ENCODE measurements at regions not wholly inside any gene's neighbourhood (a gene's known extent, or its start where the extent isn't known, plus 50 kb on each side); places are given as distances from the start of the nearest gene placed in this dataset.

GRCh38 chr9:89843591-89843990 lies 238.8 kb downstream of the GADD45G start:
- H3K4me3 ChIP-seq (ENCODE audit: low read depth, low read length) = no peak overlapping the region
- in situ Hi-C loops (cut with HindIII; ENCODE audit: low pct_ligation_motif_present, low sequenced_read_pairs) = no loop called here
- H3K36me3 ChIP-seq (replicated peaks) = no peaks in the 10 kb centered on the region
- H3K27ac ChIP-seq = no peak overlapping the region
- no peak for TF ChIP-seq CTCF (IDR thresholded peaks at IDR 0.05; ENCODE audit: low read depth, low read length, missing control alignments)
- H3K27me3 ChIP-seq (replicated peaks) = no peaks in the 10 kb centered on the region
- DNase-seq = no peak

- Histone ChIP-seq H3K36me3 (replicated peaks) (no peaks in the 10 kb centered on the region), H3K27me3 (replicated peaks) (no peaks in the 10 kb centered on the region), H3K4me3 (ENCODE audit: low read depth, low read length) (no peak overlapping the region), H3K27ac (no peak overlapping the region)
- no peak for TF ChIP-seq CTCF (IDR thresholded peaks at IDR 0.05; ENCODE audit: low read depth, low read length, missing control alignments)
- in situ Hi-C loops (cut with HindIII; ENCODE audit: low pct_ligation_motif_present, low sequenced_read_pairs) = no loop called here
- DNase-seq = no peak
Observed at GRCh38 chr9:89844075-89844474, 239.3 kb downstream of the GADD45G start.

- H3K27me3 ChIP-seq (replicated peaks) = no peaks in the 10 kb centered on the region
- DNase-seq = no peak
- H3K27ac ChIP-seq = no peak overlapping the region
- H3K36me3 ChIP-seq (replicated peaks) = no peaks in the 10 kb centered on the region
- no peak for TF ChIP-seq CTCF (IDR thresholded peaks at IDR 0.05; ENCODE audit: low read depth, low read length, missing control alignments)
- in situ Hi-C loops (cut with HindIII; ENCODE audit: low pct_ligation_motif_present, low sequenced_read_pairs) = no loop called here
- H3K4me3 ChIP-seq (ENCODE audit: low read depth, low read length) = no peak overlapping the region
Observed at GRCh38 chr9:89844535-89844934, 239.7 kb downstream of the GADD45G start.

GRCh38 chr9:89845321-89845720 lies 240.5 kb downstream of the GADD45G start:
- Histone ChIP-seq H3K27me3 (replicated peaks) (no peaks in the 10 kb centered on the region), H3K4me3 (ENCODE audit: low read depth, low read length) (no peak overlapping the region), H3K36me3 (replicated peaks) (no peaks in the 10 kb centered on the region), H3K27ac (no peak overlapping the region)
- in situ Hi-C loops (cut with HindIII; ENCODE audit: low pct_ligation_motif_present, low sequenced_read_pairs) = no loop called here
- DNase-seq = no peak
- no peak for TF ChIP-seq CTCF (IDR thresholded peaks at IDR 0.05; ENCODE audit: low read depth, low read length, missing control alignments)

GRCh38 chr9:89845862-89846261 lies 241.1 kb downstream of the GADD45G start:
- no peak for DNase-seq
- in situ Hi-C loops (cut with HindIII; ENCODE audit: low pct_ligation_motif_present, low sequenced_read_pairs) = no loop called here
- Histone ChIP-seq H3K27me3 (replicated peaks) (no peaks in the 10 kb centered on the region), H3K27ac (no peak overlapping the region), H3K36me3 (replicated peaks) (no peaks in the 10 kb centered on the region), H3K4me3 (ENCODE audit: low read depth, low read length) (no peak overlapping the region)
- TF ChIP-seq CTCF (IDR thresholded peaks at IDR 0.05; ENCODE audit: low read depth, low read length, missing control alignments) = no peak

All from brain microvascular endothelial cell (primary cell).